Urinary bladder (tissue), 3 donors: ENCODE measurements at regions not wholly inside any gene's neighbourhood (a gene's known extent, or its start where the extent isn't known, plus 50 kb on each side); places are given as distances from the start of the nearest gene placed in this dataset.
"Not testable (repeated sequence)": the region's sequence is repeated elsewhere in the genome, so short reads cannot be mapped to it uniquely, and the experiment has no call there.

Experiments used
- DNase-seq: peaks from one replicate; pipeline ENCODE4 v3.0.0-alpha.2; 2015; ENCODE audit errors: extremely low spot score
- H3K27ac ChIP-seq: one replicate; pipeline ENCODE4 v1.5.1; 2013; ENCODE audit warnings: low read depth, mild to moderate bottlenecking, moderate library complexity
- H3K36me3 ChIP-seq: one replicate; pipeline ENCODE4 v1.6.1; 2013; ENCODE audit warnings: mild to moderate bottlenecking, moderate library complexity; ENCODE audit not compliant: insufficient read depth
- H3K4me1 ChIP-seq: one replicate; pipeline ENCODE4 v1.6.1; 2013; ENCODE audit warnings: mild to moderate bottlenecking, moderate library complexity; ENCODE audit not compliant: insufficient read depth
- H3K4me3 ChIP-seq: one replicate; pipeline ENCODE4 v1.5.1; 2013; ENCODE audit warnings: low read depth, low read length
- WGBS: extraction: QIAGEN DNeasy Blood & Tissue Kit; methylation state at CpG from one replicate; pipeline ENCODE4 v1.1.7; 2013; 5-methylcytosine and 5-hydroxymethylcytosine counted together
- donor health status: healthy with polysubstance abuse.
- donor health status: healthy.

GRCh38 chr1:199010933-199011332 lies 372.1 kb downstream of the PTPRC start:
- DNase-seq: no peak
- Histone ChIP-seq H3K4me3 (no peak overlapping the region), H3K27ac (no peak overlapping the region), H3K4me1 (no peaks in the 10 kb centered on the region), H3K36me3 (no peaks in the 10 kb centered on the region)
- 60% methylated on average over 2 of the region's 2 CpGs for WGBS

GRCh38 chr1:199015799-199016198 lies 377.0 kb downstream of the PTPRC start:
- no peak for DNase-seq
- Histone ChIP-seq H3K36me3 (no peaks in the 10 kb centered on the region), H3K4me3 (no peak overlapping the region), H3K4me1 (no peaks in the 10 kb centered on the region), H3K27ac (no peak overlapping the region)
- 85% methylated on average over 2 of the region's 2 CpGs for WGBS

GRCh38 chr1:199018471-199019135 lies 379.8 kb downstream of the PTPRC start:
- no peaks in the 10 kb centered on the region for H3K36me3 ChIP-seq
- no peak overlapping the region for H3K27ac ChIP-seq
- WGBS: 93% methylated on average over 2 of the region's 2 CpGs
- no peak overlapping the region for H3K4me3 ChIP-seq
- DNase-seq: no peak
- H3K4me1 ChIP-seq: no peaks in the 10 kb centered on the region

- DNase-seq: no peak
- H3K4me3 ChIP-seq: no peak overlapping the region
- WGBS: 68% methylated on average over 2 of the region's 2 CpGs
- H3K4me1 ChIP-seq: no peaks in the 10 kb centered on the region
- H3K27ac ChIP-seq: no peak overlapping the region
- no peaks in the 10 kb centered on the region for H3K36me3 ChIP-seq
Measured at GRCh38 chr1:199020051-199020450, 381.2 kb downstream of the PTPRC start.

GRCh38 chr1:199020904-199021303 lies 382.1 kb downstream of the PTPRC start:
- no peak overlapping the region for H3K27ac ChIP-seq
- no peaks in the 10 kb centered on the region for H3K36me3 ChIP-seq
- 74% methylated on average over 3 of the region's 3 CpGs for WGBS
- no peaks in the 10 kb centered on the region for H3K4me1 ChIP-seq
- DNase-seq: no peak
- H3K4me3 ChIP-seq: no peak overlapping the region

GRCh38 chr1:199029401-199029800 lies 390.6 kb downstream of the PTPRC start:
- 87% methylated on average over 2 of the region's 2 CpGs for WGBS
- H3K4me3 ChIP-seq: no peak overlapping the region
- no peaks in the 10 kb centered on the region for H3K36me3 ChIP-seq
- H3K4me1 ChIP-seq: no peaks in the 10 kb centered on the region
- H3K27ac ChIP-seq: no peak overlapping the region
- DNase-seq: no peak

- H3K27ac ChIP-seq: no peak overlapping the region
- H3K4me1 ChIP-seq: no peaks in the 10 kb centered on the region
- WGBS: 73% methylated on average over 2 of the region's 2 CpGs
- H3K4me3 ChIP-seq: no peak overlapping the region
- H3K36me3 ChIP-seq: no peaks in the 10 kb centered on the region
- no peak for DNase-seq
Measured at GRCh38 chr1:199029855-199030254, 391.0 kb downstream of the PTPRC start.

- 90% methylated on average over 2 of the region's 2 CpGs for WGBS
- H3K4me1 ChIP-seq: not testable (repeated sequence)
Measured at GRCh38 chr1:199030541-199030940, 391.7 kb downstream of the PTPRC start.

GRCh38 chr1:199031170-199031569 lies 392.3 kb downstream of the PTPRC start:
- not testable (repeated sequence) for H3K4me1 ChIP-seq, H3K4me3 ChIP-seq, H3K27ac ChIP-seq, H3K36me3 ChIP-seq, DNase-seq
- 84% methylated on average over 1 of the region's 1 CpG for WGBS

More at GRCh38 chr1:199030541-199030940, 391.7 kb downstream of the PTPRC start:
- not testable (repeated sequence) for H3K36me3 ChIP-seq, H3K27ac ChIP-seq, DNase-seq, H3K4me3 ChIP-seq

- WGBS: 82% methylated on average over 3 of the region's 3 CpGs
- H3K36me3 ChIP-seq, H3K4me1 ChIP-seq, DNase-seq, H3K4me3 ChIP-seq, H3K27ac ChIP-seq: not testable (repeated sequence)
Measured at GRCh38 chr1:199032479-199032878, 393.6 kb downstream of the PTPRC start.

- DNase-seq: no peak
- Histone ChIP-seq H3K27ac (no peak overlapping the region), H3K4me3 (no peak overlapping the region), H3K4me1 (no peaks in the 10 kb centered on the region), H3K36me3 (no peaks in the 10 kb centered on the region)
Measured at GRCh38 chr1:199033661-199034060, 394.8 kb downstream of the PTPRC start.

- H3K27ac ChIP-seq: no peak overlapping the region
- no peak for DNase-seq
- no peak overlapping the region for H3K4me3 ChIP-seq
- H3K36me3 ChIP-seq: no peaks in the 10 kb centered on the region
- 45% methylated on average over 3 of the region's 3 CpGs for WGBS
- no peaks in the 10 kb centered on the region for H3K4me1 ChIP-seq
Measured at GRCh38 chr1:199038156-199038555, 399.3 kb downstream of the PTPRC start.

- no peak for DNase-seq
- Histone ChIP-seq H3K27ac (no peak overlapping the region), H3K4me3 (no peak overlapping the region), H3K4me1 (no peaks in the 10 kb centered on the region), H3K36me3 (no peaks in the 10 kb centered on the region)
- 86% methylated on average over 1 of the region's 1 CpG for WGBS
Measured at GRCh38 chr1:199040076-199040905, 401.5 kb downstream of the PTPRC start.

- Histone ChIP-seq H3K36me3 (no peaks in the 10 kb centered on the region), H3K4me1 (no peaks in the 10 kb centered on the region), H3K27ac (no peak overlapping the region), H3K4me3 (no peak overlapping the region)
- WGBS: 15% methylated on average over 4 of the region's 4 CpGs
- DNase-seq: no peak
Measured at GRCh38 chr1:199041173-199041914, 402.5 kb downstream of the PTPRC start.
